ENCODE measurements at regions not wholly inside any gene's neighbourhood (a gene's known extent, or its start where the extent isn't known, plus 50 kb on each side); places are given as distances from the start of the nearest gene placed in this dataset.

- TF ChIP-seq CTCF (IDR thresholded peaks at IDR 0.05) = no peak
- TF ChIP-seq ZFX (IDR thresholded peaks at IDR 0.05; ENCODE audit: borderline replicate concordance) = no peak
These were observed 573.9 kb downstream of the KCNJ18 start for GRCh38 chr17:22266231-22266630.
